MM.1S (cell line): ENCODE measurements at regions not wholly inside any gene's neighbourhood (a gene's known extent, or its start where the extent isn't known, plus 50 kb on each side); places are given as distances from the start of the nearest gene placed in this dataset.

Experiments
- CTCF ChIP-seq: fragments of 300-600 bp; sonication (generic); IDR thresholded peaks from 2 replicates; pipeline ENCODE4 v1.5.1; 2016; ENCODE audit warnings: antibody characterized with exemption, low read length, mixed read lengths
- EZH2phosphoT487 ChIP-seq: fragments of 300-600 bp; sonication (generic); IDR thresholded peaks from 2 replicates; pipeline ENCODE4 v1.6.1; 2018; ENCODE audit warnings: antibody characterized with exemption, low read length

- TF ChIP-seq CTCF (no peak), EZH2phosphoT487 (no peak)
Measured at GRCh38 chr12:115433014-115433634, 749.1 kb upstream of the TBX3 start.
